OCI-LY1 (cell line): ENCODE measurements at regions not wholly inside any gene's neighbourhood (a gene's known extent, or its start where the extent isn't known, plus 50 kb on each side); places are given as distances from the start of the nearest gene placed in this dataset.

Experiments
- CTCF ChIP-seq: fragments of 200-600 bp; sonication (generic), shearing (Covaris generic); IDR thresholded peaks from 2 replicates; pipeline ENCODE4 v1.5.1; 2017; ENCODE audit warnings: mild to moderate bottlenecking, antibody characterized with exemption, low read length, moderate library complexity, mixed read lengths
- EZH2 ChIP-seq: fragments of 200-600 bp; sonication (generic), shearing (Covaris generic); IDR thresholded peaks from 2 replicates; pipeline ENCODE4 v1.8.0; 2017; ENCODE audit warnings: borderline replicate concordance, mixed run types, mild to moderate bottlenecking, antibody characterized with exemption, low read length, moderate library complexity, mixed read lengths

- no peak for TF ChIP-seq CTCF
- TF ChIP-seq EZH2 = no peak
Measured at GRCh38 chr3:69443457-69443920, 57.6 kb upstream of the FRMD4B start.
